Panc1 (cell line): ENCODE measurements at regions not wholly inside any gene's neighbourhood (a gene's known extent, or its start where the extent isn't known, plus 50 kb on each side); places are given as distances from the start of the nearest gene placed in this dataset.

ENCODE experiments used
- ATAC-seq: fragments of 200-7000 bp; cut with Tn5 transposase; 2 replicates; pipeline ENCODE4 v1.9.1; 2020; ENCODE audit warnings: mild to moderate bottlenecking, moderate library complexity
- BruUV-seq: library from RNA; stranded (reverse); fragments of 400-500 nt; replicated peaks from 2 replicates; lab custom pipeline; 2021; lab: Mats Ljungman, UMichigan
- CTCF ChIA-PET: fragments of 300-600 bp; sonication (Branson Sonifier 250); formaldehyde crosslinking; loops from one replicate; lab custom pipeline; 2022; ENCODE audit warnings: antibody characterized with exemption; lab: Charles Lee
- POLR2A ChIA-PET: fragments of 300-600 bp; sonication (Branson Sonifier 250); formaldehyde crosslinking; loops from one replicate; lab custom pipeline; 2022; ENCODE audit warnings: antibody characterized with exemption; lab: Charles Lee
- DNase-seq: peaks from one replicate; pipeline ENCODE4 v3.0.0-alpha.2; 2010; ENCODE audit warnings: low read depth, low spot score
- H3K27ac ChIP-seq: 2 replicates; pipeline ENCODE4 v1.5.1; 2011; ENCODE audit warnings: mild to moderate bottlenecking, low read length, inconsistent platforms
- H3K27me3 ChIP-seq: fragments of 200-500 bp; sonication (Bioruptor generic); 2 replicates; pipeline ENCODE4 v1.6.0; 2014; ENCODE audit warnings: low read length, inconsistent platforms; ENCODE audit not compliant: control insufficient read depth, insufficient read depth
- H3K36me3 ChIP-seq: fragments of 200-500 bp; sonication (Bioruptor generic); 2 replicates; pipeline ENCODE4 v1.5.1; 2014; ENCODE audit warnings: inconsistent platforms, mild to moderate bottlenecking, low read length, moderate library complexity; ENCODE audit not compliant: control insufficient read depth, insufficient read depth
- H3K4me1 ChIP-seq: 2 replicates; pipeline ENCODE4 v1.5.1; 2011; ENCODE audit warnings: inconsistent platforms, mild to moderate bottlenecking, low read length, moderate library complexity; ENCODE audit not compliant: control insufficient read depth, insufficient read depth
- H3K4me3 ChIP-seq, 2 experiments: 2 replicates each; pipeline ENCODE4 v1.5.1; 2011 to 2012; ENCODE audit warnings: low read depth in 2 of 2, low read length in 2 of 2, mild to moderate bottlenecking in 2 of 2, inconsistent platforms in 1 of 2, moderate library complexity in 1 of 2
- H3K9me3 ChIP-seq: fragments of 200-500 bp; sonication (Bioruptor generic); 2 replicates; pipeline ENCODE4 v1.5.1; 2014; ENCODE audit warnings: low read depth, mild to moderate bottlenecking, inconsistent platforms, low read length, moderate library complexity; ENCODE audit not compliant: control insufficient read depth, insufficient read depth
- CTCF ChIP-seq: fragments of 450-650 bp; IDR thresholded peaks from 2 replicates; pipeline ENCODE4 v1.5.1; 2017; ENCODE audit warnings: mild to moderate bottlenecking
- POLR2AphosphoS5 ChIP-seq: IDR thresholded peaks from 2 replicates; pipeline ENCODE4 v1.6.1; 2012; ENCODE audit warnings: mild to moderate bottlenecking, low read depth, low read length, moderate library complexity
- REST ChIP-seq, 2 experiments: IDR thresholded peaks; 2 replicates each; pipeline ENCODE4 v1.6.1; 2011 to 2012; ENCODE audit warnings: low read depth in 2 of 2, control low read depth in 1 of 2, low read length in 1 of 2, mild to moderate bottlenecking in 1 of 2, moderate library complexity in 1 of 2; ENCODE audit not compliant: insufficient read depth in 1 of 2
- SIN3A ChIP-seq: IDR thresholded peaks from 2 replicates; pipeline ENCODE4 v1.6.1; 2012; ENCODE audit warnings: low read depth, mild to moderate bottlenecking, low read length, moderate library complexity, borderline replicate concordance; ENCODE audit not compliant: insufficient read depth
- TCF7L2 ChIP-seq: IDR thresholded peaks from 2 replicates; pipeline ENCODE4 v1.6.1; 2011; ENCODE audit warnings: mild to moderate bottlenecking, low read depth, low read length, inconsistent platforms
- in situ Hi-C: cut with HindIII; loops from 2 replicates; pipeline ENCODE4 v1.10.0; 2016; ENCODE audit warnings: low sequenced_read_pairs, low pct_unique_long_range_greater_than_20kb
- intact Hi-C: fragments of 100-400 bp; cut with micrococcal nuclease; formaldehyde crosslinking; loops from one replicate; pipeline ENCODE4 v1.10.0; 2022; ENCODE audit not compliant: unreplicated experiment

- no TSS peak for BruUV-seq
- CTCF ChIA-PET = no interaction called here
- Histone ChIP-seq H3K36me3 (no peaks in the 10 kb centered on the region), H3K9me3 (no peaks in the 10 kb centered on the region), H3K27ac (no peak overlapping the region), H3K4me3 (no peak overlapping the region), H3K4me1 (no peaks in the 10 kb centered on the region), H3K27me3 (no peaks in the 10 kb centered on the region)
- in situ Hi-C loops (no loop called here), intact Hi-C loops (no loop called here)
- POLR2A ChIA-PET = no interaction called here
- TF ChIP-seq TCF7L2 = no peak
- no peak for TF ChIP-seq SIN3A
- no peak for TF ChIP-seq CTCF
- TF ChIP-seq POLR2AphosphoS5 = no peak
- TF ChIP-seq REST (IDR thresholded peaks at IDR 0.05; ENCODE audit: insufficient read depth in 1 of 2, low read depth in 2 of 2, low read length in 1 of 2) = no peak
- no peak for DNase-seq
- no peak for ATAC-seq
Measured at GRCh38 chr3:82145742-82146141, 384.3 kb upstream of the GBE1 start.

- Histone ChIP-seq H3K27me3 (no peaks in the 10 kb centered on the region), H3K4me1 (no peaks in the 10 kb centered on the region), H3K36me3 (no peaks in the 10 kb centered on the region), H3K4me3 (no peak overlapping the region), H3K27ac (no peak overlapping the region), H3K9me3 (no peaks in the 10 kb centered on the region)
- TF ChIP-seq POLR2AphosphoS5 = no peak
- no peak for TF ChIP-seq TCF7L2
- TF ChIP-seq REST (IDR thresholded peaks at IDR 0.05; ENCODE audit: insufficient read depth in 1 of 2, low read depth in 2 of 2, low read length in 1 of 2) = no peak
- no peak for TF ChIP-seq CTCF
- no peak for TF ChIP-seq SIN3A
- in situ Hi-C loops = no loop called here
- CTCF ChIA-PET = no interaction called here
- intact Hi-C loops = no loop called here
- BruUV-seq = no TSS peak
- POLR2A ChIA-PET = no interaction called here
- no peak for ATAC-seq
- no peak for DNase-seq
Measured at GRCh38 chr3:82144811-82145210, 383.4 kb upstream of the GBE1 start.
